ENCODE measurements at regions not wholly inside any gene's neighbourhood (a gene's known extent, or its start where the extent isn't known, plus 50 kb on each side); places are given as distances from the start of the nearest gene placed in this dataset.

DNA sequence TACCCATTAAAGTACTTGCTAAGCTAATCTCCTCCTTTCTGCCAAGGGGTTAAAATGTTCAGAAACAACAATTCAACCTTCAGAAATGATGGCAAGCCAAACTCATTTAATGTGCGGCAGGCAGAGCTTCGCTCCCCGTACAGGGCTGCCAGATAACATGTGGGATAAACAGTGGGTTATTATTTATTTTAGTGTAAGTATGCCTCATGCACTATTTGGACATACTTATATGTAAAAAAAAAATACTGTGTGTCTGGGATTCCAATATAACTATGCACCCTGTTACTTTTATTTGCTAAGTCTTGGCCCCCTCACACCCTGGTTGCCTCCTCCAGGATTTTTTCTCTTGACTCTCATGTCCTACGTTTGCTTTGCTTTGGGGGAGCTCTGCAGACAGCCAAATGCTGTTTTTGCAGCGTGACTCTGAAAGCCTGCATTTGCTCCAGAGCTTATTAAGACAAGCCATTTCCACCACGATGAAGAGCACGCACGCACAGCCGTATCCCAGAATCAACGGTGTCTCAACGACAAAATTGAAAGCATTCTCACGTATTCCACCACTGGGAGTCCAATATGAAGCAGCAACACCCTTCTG, 86.5 kb upstream of the SHANK2 start:
- CTCF ChIA-PET = interaction anchor here (0.8 kb wide), 1 partner anchor 258 kb away, joined by 3 read pairs; no protein-coding TSS in a partner anchor
- H3K9me3 ChIP-seq (ENCODE audit: control insufficient read depth, insufficient read depth, low read depth, low read length) = no peaks in the 10 kb centered on the region
- no peaks in the 10 kb centered on the region for H3K4me1 ChIP-seq (ENCODE audit: control insufficient read depth, insufficient read depth, low read length)
- H3K36me3 ChIP-seq (ENCODE audit: control insufficient read depth in 2 of 2, insufficient read depth in 1 of 2, low read length in 2 of 2) = no peaks in the 10 kb centered on the region
- H3K4me3 ChIP-seq (ENCODE audit: low read depth, low read length) = no peak overlapping the region
- POLR2A ChIA-PET = no interaction called here
- TF ChIP-seq ZNF658 (tag by site-specific recombination; IDR thresholded peaks at IDR 0.05) (no peak), ZNF404 (tag by site-specific recombination; IDR thresholded peaks at IDR 0.05) (no peak), ZFP3 (tag by site-specific recombination; IDR thresholded peaks at IDR 0.05; ENCODE audit: low read depth) (no peak), GLI2 (tag by site-specific recombination; IDR thresholded peaks at IDR 0.05; ENCODE audit: borderline replicate concordance, low read depth) (no peak), ZFP69B (tag by site-specific recombination; IDR thresholded peaks at IDR 0.05) (no peak), ZNF239 (tag by site-specific recombination; IDR thresholded peaks at IDR 0.05) (no peak), KLF10 (tag by site-specific recombination; IDR thresholded peaks at IDR 0.05) (no peak), ZFP41 (tag by site-specific recombination; IDR thresholded peaks at IDR 0.05; ENCODE audit: borderline replicate concordance) (no peak)
- TF ChIP-seq, protein P1, sequence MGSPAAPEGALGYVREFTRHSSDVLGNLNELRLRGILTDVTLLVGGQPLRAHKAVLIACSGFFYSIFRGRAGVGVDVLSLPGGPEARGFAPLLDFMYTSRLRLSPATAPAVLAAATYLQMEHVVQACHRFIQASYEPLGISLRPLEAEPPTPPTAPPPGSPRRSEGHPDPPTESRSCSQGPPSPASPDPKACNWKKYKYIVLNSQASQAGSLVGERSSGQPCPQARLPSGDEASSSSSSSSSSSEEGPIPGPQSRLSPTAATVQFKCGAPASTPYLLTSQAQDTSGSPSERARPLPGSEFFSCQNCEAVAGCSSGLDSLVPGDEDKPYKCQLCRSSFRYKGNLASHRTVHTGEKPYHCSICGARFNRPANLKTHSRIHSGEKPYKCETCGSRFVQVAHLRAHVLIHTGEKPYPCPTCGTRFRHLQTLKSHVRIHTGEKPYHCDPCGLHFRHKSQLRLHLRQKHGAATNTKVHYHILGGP (tag by site-specific recombination; IDR thresholded peaks at IDR 0.05) = no peak
- TF ChIP-seq, protein P2, sequence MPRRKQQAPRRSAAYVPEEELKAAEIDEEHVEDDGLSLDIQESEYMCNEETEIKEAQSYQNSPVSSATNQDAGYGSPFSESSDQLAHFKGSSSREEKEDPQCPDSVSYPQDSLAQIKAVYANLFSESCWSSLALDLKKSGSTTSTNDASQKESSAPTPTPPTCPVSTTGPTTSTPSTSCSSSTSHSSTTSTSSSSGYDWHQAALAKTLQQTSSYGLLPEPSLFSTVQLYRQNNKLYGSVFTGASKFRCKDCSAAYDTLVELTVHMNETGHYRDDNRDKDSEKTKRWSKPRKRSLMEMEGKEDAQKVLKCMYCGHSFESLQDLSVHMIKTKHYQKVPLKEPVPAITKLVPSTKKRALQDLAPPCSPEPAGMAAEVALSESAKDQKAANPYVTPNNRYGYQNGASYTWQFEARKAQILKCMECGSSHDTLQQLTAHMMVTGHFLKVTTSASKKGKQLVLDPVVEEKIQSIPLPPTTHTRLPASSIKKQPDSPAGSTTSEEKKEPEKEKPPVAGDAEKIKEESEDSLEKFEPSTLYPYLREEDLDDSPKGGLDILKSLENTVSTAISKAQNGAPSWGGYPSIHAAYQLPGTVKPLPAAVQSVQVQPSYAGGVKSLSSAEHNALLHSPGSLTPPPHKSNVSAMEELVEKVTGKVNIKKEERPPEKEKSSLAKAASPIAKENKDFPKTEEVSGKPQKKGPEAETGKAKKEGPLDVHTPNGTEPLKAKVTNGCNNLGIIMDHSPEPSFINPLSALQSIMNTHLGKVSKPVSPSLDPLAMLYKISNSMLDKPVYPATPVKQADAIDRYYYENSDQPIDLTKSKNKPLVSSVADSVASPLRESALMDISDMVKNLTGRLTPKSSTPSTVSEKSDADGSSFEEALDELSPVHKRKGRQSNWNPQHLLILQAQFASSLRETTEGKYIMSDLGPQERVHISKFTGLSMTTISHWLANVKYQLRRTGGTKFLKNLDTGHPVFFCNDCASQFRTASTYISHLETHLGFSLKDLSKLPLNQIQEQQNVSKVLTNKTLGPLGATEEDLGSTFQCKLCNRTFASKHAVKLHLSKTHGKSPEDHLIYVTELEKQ (tag by site-specific recombination; IDR thresholded peaks at IDR 0.05; ENCODE audit: borderline replicate concordance) = no peak
- TF ChIP-seq, protein P3, sequence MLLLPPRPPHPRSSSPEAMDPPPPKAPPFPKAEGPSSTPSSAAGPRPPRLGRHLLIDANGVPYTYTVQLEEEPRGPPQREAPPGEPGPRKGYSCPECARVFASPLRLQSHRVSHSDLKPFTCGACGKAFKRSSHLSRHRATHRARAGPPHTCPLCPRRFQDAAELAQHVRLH (tag by site-specific recombination; IDR thresholded peaks at IDR 0.05) = no peak
- TF ChIP-seq, protein P4, sequence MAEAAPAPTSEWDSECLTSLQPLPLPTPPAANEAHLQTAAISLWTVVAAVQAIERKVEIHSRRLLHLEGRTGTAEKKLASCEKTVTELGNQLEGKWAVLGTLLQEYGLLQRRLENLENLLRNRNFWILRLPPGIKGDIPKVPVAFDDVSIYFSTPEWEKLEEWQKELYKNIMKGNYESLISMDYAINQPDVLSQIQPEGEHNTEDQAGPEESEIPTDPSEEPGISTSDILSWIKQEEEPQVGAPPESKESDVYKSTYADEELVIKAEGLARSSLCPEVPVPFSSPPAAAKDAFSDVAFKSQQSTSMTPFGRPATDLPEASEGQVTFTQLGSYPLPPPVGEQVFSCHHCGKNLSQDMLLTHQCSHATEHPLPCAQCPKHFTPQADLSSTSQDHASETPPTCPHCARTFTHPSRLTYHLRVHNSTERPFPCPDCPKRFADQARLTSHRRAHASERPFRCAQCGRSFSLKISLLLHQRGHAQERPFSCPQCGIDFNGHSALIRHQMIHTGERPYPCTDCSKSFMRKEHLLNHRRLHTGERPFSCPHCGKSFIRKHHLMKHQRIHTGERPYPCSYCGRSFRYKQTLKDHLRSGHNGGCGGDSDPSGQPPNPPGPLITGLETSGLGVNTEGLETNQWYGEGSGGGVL (tag by site-specific recombination; IDR thresholded peaks at IDR 0.05) = no peak
- H3K27ac ChIP-seq (ENCODE audit: extremely low read depth, low read depth, low read length) = no peak overlapping the region

DNA sequence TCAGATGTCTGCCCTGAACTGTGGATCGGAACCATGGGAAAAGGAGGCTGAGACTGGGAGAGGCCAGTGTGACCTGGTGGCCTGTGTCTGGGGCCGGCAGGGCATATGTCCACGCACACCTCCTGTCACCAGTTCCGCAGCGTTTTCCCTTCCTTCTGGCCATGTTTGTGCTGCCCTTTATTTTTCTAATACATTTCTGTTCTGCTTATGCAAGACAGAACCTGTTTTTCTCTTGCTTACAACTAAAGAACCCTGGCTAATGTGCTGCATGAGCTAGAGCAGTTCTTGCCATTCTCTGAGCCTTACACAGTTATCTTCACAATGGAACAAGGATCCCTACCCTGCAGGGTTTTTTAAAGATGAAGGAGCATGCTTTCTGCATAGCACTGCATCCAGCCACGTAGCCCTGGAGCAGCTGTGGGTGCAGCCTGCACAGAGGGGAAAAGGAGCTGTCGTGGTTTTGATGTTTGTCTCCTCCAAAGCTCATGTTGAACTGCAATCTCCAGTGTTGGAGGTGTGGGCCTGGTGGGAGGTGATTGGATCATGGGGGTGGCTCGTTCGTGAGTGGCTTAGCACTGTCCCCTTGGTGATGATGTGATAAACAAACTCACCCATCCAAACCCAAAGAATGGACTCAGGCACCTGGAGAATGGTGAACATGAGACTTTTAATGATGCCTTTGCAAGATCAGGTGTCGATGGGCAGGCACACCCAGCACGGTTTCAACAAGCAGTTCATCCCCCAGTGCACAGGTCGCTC, 84.8 kb upstream of the SHANK2 start:
- H3K27ac ChIP-seq (ENCODE audit: extremely low read depth, low read depth, low read length) = no peak overlapping the region
- no peak overlapping the region for H3K4me3 ChIP-seq (ENCODE audit: low read depth, low read length)
- CTCF ChIA-PET = no interaction called here
- H3K4me1 ChIP-seq (ENCODE audit: control insufficient read depth, insufficient read depth, low read length) = no peaks in the 10 kb centered on the region
- POLR2A ChIA-PET = no interaction called here
- no peaks in the 10 kb centered on the region for H3K36me3 ChIP-seq (ENCODE audit: control insufficient read depth in 2 of 2, insufficient read depth in 1 of 2, low read length in 2 of 2)
- H3K9me3 ChIP-seq (ENCODE audit: control insufficient read depth, insufficient read depth, low read depth, low read length) = no peaks in the 10 kb centered on the region
- TF ChIP-seq ZNF311 (tag by site-specific recombination; IDR thresholded peaks at IDR 0.05; ENCODE audit: borderline replicate concordance) (no peak), SCRT2 (tag by site-specific recombination; IDR thresholded peaks at IDR 0.05) (no peak), KLF7 (tag by site-specific recombination; IDR thresholded peaks at IDR 0.05; ENCODE audit: borderline replicate concordance) (no peak), ZNF155 (tag by site-specific recombination; IDR thresholded peaks at IDR 0.05) (no peak)
- TF ChIP-seq, protein P5, sequence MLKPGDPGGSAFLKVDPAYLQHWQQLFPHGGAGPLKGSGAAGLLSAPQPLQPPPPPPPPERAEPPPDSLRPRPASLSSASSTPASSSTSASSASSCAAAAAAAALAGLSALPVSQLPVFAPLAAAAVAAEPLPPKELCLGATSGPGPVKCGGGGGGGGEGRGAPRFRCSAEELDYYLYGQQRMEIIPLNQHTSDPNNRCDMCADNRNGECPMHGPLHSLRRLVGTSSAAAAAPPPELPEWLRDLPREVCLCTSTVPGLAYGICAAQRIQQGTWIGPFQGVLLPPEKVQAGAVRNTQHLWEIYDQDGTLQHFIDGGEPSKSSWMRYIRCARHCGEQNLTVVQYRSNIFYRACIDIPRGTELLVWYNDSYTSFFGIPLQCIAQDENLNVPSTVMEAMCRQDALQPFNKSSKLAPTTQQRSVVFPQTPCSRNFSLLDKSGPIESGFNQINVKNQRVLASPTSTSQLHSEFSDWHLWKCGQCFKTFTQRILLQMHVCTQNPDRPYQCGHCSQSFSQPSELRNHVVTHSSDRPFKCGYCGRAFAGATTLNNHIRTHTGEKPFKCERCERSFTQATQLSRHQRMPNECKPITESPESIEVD (tag by site-specific recombination; IDR thresholded peaks at IDR 0.05) = no peak
- TF ChIP-seq, protein P3 (tag by site-specific recombination; IDR thresholded peaks at IDR 0.05) = no peak
- TF ChIP-seq, protein P6, sequence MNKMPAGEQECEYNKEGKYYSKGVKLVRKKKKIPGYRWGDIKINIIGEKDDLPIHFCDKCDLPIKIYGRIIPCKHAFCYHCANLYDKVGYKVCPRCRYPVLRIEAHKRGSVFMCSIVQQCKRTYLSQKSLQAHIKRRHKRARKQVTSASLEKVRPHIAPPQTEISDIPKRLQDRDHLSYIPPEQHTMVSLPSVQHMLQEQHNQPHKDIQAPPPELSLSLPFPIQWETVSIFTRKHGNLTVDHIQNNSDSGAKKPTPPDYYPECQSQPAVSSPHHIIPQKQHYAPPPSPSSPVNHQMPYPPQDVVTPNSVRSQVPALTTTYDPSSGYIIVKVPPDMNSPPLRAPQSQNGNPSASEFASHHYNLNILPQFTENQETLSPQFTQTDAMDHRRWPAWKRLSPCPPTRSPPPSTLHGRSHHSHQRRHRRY (tag by site-specific recombination; IDR thresholded peaks at IDR 0.05) = no peak
- TF ChIP-seq, protein P7, sequence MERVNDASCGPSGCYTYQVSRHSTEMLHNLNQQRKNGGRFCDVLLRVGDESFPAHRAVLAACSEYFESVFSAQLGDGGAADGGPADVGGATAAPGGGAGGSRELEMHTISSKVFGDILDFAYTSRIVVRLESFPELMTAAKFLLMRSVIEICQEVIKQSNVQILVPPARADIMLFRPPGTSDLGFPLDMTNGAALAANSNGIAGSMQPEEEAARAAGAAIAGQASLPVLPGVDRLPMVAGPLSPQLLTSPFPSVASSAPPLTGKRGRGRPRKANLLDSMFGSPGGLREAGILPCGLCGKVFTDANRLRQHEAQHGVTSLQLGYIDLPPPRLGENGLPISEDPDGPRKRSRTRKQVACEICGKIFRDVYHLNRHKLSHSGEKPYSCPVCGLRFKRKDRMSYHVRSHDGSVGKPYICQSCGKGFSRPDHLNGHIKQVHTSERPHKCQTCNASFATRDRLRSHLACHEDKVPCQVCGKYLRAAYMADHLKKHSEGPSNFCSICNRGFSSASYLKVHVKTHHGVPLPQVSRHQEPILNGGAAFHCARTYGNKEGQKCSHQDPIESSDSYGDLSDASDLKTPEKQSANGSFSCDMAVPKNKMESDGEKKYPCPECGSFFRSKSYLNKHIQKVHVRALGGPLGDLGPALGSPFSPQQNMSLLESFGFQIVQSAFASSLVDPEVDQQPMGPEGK (tag by site-specific recombination; IDR thresholded peaks at IDR 0.05) = no peak
